Gastrocnemius medialis (tissue), 4 donors: ENCODE measurements at regions not wholly inside any gene's neighbourhood (a gene's known extent, or its start where the extent isn't known, plus 50 kb on each side); places are given as distances from the start of the nearest gene placed in this dataset.

ENCODE experiments used
- POLR2A ChIP-seq, 2 donors: fragments of 450-650 bp; IDR thresholded peaks; one replicate each; pipeline ENCODE4 v1.6.1; 2017; ENCODE audit warnings: antibody characterized with exemption in 2 of 2, mild to moderate bottlenecking in 2 of 2, moderate library complexity in 2 of 2
- TF ChIP-seq, protein P1 (sequence below), 5 experiments: fragments of 450-650 bp in 3 of 5; fragments of 200-600 bp in 2 of 5; sonication (generic) in 2 of 5; IDR thresholded peaks in 4 of 5; conservative IDR thresholded peaks in 1 of 5; 1 replicate in 4 of 5; 2 replicates in 1 of 5; pipeline ENCODE4 v1.5.1; 2016 to 2019; ENCODE audit warnings: antibody characterized with exemption in 5 of 5, mild to moderate bottlenecking in 3 of 5, moderate library complexity in 3 of 5

DNA sequence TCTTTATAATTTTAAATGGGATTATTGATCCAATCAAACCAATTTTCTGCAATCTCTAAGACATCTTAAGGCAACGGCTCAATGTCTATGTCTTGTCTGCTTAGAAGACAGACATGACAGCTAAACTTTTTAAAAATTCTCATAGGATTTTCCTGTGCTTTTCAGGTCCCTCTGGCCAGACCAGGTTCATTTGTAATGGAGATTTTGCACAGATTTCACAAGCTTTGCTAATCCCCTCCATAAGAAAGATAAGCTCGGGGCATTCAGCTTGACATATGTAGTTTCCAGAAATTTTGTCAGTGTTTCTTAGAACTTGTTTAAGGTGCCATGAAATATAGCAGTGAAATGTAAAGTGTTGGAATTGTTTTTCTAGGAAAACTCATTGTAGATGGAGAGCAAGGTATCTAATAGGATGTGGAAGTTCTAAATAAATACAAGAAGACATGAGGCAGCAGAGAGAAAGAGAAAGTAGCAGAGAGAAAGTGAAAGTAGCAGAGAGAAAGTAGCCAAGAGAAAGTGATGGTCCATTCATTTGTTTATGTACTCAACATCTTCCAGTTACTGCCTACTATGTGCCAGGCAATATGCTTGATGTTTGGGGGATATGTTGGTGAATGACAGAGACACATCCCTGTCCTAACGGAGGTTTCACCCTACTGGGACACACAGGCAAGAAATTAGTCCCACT is 219.1 kb upstream of the ARHGAP42 start:
- TF ChIP-seq, protein P1, sequence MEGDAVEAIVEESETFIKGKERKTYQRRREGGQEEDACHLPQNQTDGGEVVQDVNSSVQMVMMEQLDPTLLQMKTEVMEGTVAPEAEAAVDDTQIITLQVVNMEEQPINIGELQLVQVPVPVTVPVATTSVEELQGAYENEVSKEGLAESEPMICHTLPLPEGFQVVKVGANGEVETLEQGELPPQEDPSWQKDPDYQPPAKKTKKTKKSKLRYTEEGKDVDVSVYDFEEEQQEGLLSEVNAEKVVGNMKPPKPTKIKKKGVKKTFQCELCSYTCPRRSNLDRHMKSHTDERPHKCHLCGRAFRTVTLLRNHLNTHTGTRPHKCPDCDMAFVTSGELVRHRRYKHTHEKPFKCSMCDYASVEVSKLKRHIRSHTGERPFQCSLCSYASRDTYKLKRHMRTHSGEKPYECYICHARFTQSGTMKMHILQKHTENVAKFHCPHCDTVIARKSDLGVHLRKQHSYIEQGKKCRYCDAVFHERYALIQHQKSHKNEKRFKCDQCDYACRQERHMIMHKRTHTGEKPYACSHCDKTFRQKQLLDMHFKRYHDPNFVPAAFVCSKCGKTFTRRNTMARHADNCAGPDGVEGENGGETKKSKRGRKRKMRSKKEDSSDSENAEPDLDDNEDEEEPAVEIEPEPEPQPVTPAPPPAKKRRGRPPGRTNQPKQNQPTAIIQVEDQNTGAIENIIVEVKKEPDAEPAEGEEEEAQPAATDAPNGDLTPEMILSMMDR (IDR thresholded peaks at IDR 0.05 in 4 of 5, conservative IDR thresholded peaks at IDR 0.05 in 1 of 5), result no peak
- TF ChIP-seq POLR2A (IDR thresholded peaks at IDR 0.05), result no peak
